GM21786 (cell line): ENCODE measurements at regions not wholly inside any gene's neighbourhood (a gene's known extent, or its start where the extent isn't known, plus 50 kb on each side); places are given as distances from the start of the nearest gene placed in this dataset.

Experiments used
- ATAC-seq: cut with Tn5 transposase; IDR thresholded peaks from one replicate; pipeline ENCODE4 v1.9.1; 2021; ENCODE audit not compliant: unreplicated experiment

GRCh38 chr17:69944406-69944805, 130.6 kb upstream of the KCNJ16 start:
- ATAC-seq: no peak

- ATAC-seq: no peak
Observed at GRCh38 chr17:69945698-69946185, 129.3 kb upstream of the KCNJ16 start.

- ATAC-seq: no peak
Observed at GRCh38 chr17:69947027-69947759, 127.8 kb upstream of the KCNJ16 start.

- no peak for ATAC-seq
Observed at GRCh38 chr17:69948406-69948805, 126.6 kb upstream of the KCNJ16 start.

DNA sequence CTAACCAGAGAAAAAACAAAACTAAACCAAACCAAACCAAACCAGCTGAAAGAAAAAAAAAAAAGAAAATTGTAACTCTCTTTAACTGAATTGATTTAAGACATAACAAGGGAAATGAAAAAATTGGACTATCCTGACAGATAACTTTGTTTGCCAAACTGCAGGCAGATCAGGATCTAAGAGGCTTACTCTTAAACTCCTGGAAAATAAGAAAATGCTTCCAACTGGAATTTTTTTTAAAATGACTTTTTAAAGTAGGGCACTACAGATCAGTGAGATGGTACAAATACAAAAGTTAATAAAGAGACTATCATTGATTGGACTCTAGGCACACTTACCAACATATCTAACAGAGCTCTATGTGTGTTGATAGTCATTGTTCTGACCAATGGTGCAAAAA, 125.5 kb upstream of the KCNJ16 start:
- ATAC-seq: no peak

DNA sequence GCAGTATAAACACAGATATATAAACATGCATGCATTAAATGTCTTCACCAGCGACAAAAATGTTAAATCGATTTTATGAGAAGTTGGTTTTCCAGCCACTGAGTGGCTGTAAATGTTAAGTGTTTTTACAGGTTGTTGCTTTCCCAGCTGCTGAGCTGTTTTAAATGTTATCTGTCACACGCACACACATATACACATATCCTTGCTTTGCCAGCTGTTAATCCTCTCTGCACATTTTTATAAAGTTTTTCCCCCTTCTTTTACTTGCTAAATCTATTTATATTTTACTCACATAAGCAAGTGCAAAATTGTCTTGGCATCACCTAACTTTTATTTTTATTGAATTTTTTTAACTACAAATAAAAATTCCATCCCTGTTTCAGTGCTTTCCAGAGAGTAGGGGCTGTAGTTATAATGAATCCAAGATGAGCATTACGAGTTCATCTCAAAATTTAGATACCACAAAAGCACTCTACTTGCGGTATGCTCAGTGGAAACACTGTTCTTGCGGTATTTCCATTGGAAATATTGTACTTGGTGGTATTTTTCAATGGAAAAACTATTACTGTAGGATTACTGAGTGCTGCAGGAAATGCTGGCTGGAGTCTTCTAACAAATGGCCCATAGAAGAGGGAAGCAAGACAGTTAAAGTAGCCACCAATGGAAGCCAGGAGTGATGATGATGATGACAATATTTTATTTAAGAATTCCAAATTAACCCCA, 124.9 kb upstream of the KCNJ16 start:
- no peak for ATAC-seq

DNA sequence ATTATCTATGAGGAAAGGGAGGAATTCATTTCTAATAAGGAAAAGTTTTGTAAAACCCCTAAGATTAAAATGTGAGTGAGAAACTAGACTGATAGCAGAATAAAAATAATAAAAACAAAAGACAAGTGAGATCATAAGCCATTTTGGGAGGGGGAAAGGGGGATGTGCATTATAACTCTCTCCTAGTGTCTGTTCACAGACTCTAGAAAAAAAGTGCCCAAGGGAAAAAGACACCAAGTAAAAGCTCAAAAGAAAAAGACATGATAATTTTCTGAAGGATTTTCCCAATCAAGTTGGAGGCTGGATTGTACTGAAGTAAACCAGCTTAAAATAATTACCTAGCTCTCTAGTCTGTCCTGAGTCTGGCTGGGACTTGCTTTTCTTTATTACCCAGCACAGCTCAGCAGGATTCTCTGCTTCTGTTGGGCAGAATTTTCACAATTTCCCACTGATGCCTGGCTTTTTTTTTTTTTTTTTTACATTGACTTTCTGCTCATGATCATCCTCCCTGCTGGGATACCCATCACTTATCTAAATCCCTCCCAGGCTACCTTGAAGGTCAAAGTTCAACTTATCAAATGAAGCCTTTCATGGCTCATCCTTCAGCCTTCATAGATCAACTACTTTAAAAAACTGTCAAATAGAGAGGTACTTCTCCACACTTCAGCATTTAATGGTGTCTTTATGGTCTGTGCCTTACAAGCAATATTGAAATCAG, 124.2 kb upstream of the KCNJ16 start:
- ATAC-seq: no peak

DNA sequence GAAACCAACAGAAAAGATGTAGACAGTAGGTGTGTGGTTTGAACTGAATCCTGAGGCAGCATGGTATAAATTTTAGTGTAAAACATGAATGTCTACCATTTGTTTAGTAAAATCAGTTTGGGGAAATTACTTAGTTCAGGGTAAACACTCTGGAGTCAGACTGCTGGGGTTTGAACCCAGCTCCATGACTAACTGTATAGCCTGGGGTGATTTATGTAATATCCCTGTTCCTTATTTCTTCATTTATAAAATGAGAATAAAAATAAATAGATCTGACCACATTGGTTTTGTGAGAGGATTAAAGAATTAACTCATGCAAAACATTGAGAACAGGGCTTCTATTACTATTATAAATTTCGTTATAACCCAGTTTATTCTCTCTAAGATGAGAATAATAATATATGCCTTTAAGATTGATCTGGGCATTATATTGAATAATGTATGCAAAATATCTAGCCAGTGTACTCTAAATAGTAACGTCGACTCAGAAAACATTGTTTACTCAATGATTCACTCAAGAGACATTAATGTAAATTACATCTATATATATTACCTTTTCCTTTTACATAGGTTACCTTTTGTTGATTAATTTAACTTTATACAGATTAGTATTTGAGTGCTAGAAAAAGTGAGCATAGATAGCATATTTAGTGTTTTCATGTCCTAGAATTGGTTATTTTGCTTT, 120.6 kb upstream of the KCNJ16 start:
- ATAC-seq: no peak

- ATAC-seq: no peak
Observed at GRCh38 chr17:69958063-69958462, 117.0 kb upstream of the KCNJ16 start.

GRCh38 chr17:69959283-69959682, 115.7 kb upstream of the KCNJ16 start:
- ATAC-seq: no peak

GRCh38 chr17:69960755-69961154, 114.3 kb upstream of the KCNJ16 start:
- ATAC-seq: no peak

GRCh38 chr17:69961501-69962145, 113.4 kb upstream of the KCNJ16 start:
- no peak for ATAC-seq

- no peak for ATAC-seq
Observed at GRCh38 chr17:69962436-69962995, 112.5 kb upstream of the KCNJ16 start.

DNA sequence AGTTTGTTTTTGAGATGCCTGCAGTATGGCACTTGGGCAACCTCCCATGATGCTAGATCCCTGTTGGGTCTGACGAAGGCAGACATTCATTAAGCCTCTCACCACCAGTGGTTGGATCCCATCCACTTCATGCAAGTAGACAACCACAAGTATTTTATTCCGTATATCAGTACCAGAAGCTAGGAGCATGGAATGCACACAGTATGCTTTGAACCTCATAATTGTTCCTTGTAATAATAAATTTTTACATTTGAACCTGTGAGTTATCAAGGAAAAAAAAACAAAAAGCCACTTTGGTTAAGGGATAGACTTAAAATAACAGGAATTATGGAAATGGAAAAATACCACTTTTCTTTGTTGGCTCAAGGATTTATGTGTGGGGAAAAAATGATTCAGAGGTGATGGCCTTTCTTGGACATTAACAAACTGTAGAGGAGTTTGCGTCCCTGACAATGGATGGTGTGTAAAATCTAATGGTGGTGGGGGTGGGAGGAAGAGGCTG, 107.1 kb upstream of the KCNJ16 start:
- ATAC-seq: no peak

DNA sequence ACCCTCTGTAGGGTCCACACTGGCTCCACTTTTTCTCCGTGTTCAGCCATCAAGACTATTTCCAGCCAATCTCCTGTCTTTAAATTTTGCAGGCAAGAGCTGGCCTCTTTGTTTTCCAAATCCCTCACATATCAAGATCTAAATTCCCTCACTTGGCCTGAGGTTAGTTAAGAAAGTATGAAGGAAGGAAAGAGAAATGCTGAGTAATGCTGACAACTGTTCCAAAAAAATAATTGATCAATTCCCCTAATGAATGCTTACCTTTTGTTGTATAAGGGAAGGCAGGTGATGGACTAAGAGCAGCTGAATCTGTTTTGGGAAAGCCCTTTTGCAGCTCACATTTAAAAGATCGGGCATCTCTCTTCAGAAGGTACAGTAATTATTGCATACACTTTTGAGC, 105.1 kb upstream of the KCNJ16 start:
- no peak for ATAC-seq

DNA sequence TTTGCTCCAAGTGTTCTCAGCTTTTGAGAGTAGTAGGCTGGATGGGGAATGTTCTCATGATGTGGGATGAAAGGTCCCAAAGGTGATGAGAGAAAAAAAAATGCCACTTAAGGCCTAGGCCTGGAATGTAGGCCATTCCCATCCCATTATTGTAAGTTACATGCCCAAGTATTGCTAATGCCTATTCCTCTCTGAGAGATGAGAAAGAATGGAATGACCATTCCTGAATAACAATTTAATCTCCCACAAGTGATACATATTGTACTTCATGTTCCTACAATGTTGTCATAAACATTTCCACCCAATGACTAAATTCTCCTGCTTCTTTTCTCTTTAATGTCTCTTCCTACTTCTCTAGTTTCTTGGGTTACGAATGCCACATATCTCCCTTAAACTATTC, 102.8 kb upstream of the KCNJ16 start:
- ATAC-seq: no peak

DNA sequence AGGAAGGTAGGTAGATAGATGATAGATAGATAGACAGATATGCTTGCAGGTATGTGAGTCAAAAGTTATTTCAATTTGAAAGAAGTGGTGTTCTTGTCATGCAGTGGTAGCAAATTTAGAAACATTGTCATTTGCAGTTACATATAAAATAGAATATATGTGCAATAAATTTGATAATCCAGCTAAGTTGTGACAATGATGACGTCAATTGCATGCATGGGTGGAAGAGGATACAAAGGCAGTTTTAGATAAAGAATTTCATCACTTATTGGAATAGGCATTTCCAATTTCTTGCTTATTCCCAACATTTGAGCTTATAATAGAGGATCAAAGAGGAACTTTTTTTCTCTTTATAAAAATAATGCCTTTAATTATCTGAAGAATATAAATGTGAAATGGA, 99.2 kb upstream of the KCNJ16 start:
- no peak for ATAC-seq

GRCh38 chr17:69978056-69978646, 96.9 kb upstream of the KCNJ16 start:
- no peak for ATAC-seq

- ATAC-seq: no peak
Observed at GRCh38 chr17:69981441-69981840, 93.6 kb upstream of the KCNJ16 start.

- no peak for ATAC-seq
Observed at GRCh38 chr17:69995476-69995875, 79.5 kb upstream of the KCNJ16 start.
